ENCODE measurements at regions not wholly inside any gene's neighbourhood (a gene's known extent, or its start where the extent isn't known, plus 50 kb on each side); places are given as distances from the start of the nearest gene placed in this dataset.

DNA sequence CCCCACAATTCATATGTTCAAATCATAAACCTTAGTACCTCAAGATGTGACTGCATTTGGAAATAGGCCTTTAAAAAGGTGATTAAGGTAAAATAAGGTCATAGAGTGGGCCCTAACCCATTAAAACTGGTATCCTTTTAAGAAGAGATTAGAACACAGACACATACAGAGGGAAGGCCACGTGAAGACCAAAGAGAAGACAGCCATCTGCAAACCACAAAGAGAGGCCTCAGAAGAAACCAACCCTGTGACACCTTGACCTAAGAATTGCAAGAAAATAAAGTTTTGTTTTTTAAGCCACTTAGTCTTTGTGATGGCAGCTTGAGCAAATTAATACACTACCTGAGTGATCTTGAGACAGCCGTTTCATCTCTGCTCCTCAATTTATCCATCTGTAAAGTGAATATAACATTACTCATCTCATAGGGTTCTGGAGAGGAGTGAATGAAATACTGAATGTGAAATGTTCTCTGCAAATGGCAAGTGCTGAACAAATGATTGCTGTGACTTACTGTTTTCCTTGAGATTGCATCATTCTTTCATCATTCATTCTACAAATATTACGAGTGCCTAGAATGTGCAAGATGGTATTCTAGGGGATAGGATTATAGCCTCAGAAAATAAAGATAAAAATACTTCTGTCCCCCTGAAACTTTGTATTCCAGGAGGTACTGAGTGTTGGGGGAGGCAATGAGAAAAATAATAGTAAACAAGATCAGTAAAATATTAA, 222.0 kb upstream of the CDH13 start:
- DNase-seq, result no peak

DNA sequence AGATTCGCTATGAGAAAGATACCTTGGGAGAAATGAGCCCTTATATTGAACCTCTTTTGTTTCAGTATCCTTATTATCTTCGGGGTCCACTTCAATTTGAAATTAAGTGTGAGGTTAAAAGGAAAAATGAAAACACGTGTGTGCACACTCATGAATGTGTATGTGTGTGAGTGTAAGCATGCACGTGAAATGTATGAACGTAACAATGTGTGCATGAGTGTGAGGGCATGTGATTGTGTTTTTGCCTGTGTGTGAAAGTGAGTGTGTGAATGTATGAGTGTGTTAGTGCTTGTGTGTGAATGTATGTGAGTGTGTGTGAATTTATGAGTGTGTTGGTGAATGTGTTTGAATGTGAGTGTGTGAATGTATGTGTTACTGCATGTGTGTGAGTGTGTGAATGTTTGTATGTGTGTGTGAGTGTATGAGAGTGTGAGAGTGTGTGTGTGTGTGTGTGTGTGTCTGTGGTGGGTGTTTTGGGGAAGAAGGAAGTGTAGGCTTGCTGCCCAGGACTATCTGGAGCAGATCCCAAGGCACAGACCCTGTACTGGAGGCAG, 224.0 kb upstream of the CDH13 start:
- DNase-seq, result no peak

DNA sequence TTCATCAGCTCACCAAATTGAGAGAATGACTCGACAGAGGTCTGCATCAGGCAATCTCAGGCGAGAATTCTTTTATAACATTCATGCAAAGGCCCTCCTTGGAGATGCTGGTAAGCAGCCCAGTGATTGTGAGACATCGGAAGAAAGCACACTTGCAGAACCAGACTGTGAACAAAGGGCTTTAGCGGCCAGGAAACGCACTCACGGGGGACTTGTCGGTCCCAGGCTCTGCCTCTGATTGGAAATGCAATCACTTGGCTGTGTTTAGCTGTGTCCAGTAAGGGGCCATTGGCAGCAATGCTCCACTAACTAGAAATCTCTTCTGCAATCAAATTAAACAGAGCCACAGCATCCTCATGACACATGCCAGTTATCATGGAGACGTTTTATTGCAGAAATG, 226.7 kb upstream of the CDH13 start:
- DNase-seq, result no peak

DNA sequence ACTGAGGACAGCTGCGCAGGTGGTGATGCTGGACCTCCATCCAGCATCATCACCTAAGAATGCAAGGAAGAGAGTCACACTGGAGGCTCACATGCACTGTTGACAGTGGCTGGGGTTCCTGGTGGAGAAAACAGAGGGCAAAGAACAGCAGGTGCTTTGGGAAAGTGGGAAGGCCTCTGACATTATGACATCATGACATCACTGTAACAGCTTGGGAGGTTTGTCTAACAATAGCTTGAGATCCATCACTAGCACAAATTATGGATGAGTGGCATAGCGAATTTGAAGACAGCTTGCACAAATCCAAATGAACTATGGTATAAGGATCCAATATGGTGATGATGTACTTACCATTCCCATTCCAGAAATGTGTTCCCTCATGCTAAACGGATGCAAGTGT, 226.5 kb upstream of the MPHOSPH6 start:
- no peak for DNase-seq

DNA sequence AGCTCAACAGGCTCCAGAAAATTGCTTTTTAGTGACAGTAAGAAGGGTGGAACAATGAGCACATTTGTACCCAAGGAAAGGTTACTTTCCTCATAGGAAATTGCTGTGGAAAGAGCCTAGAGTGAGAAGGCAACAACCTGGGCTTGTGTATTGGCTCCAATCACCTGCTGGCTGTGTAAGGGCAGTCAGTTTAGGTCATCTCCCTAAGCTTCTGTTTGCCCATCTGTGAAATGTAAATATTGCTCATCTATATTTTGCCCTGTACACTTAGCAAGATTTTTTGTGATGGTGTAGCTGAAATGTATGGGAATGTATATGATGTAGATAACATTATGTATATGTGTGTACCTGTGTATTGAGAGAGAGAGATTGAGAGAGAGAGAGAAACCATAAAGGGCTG, 225.2 kb upstream of the MPHOSPH6 start:
- DNase-seq, result no peak

- DNase-seq, result no peak
Measured at GRCh38 chr16:82391690-82392089, 221.7 kb upstream of the MPHOSPH6 start.

DNA sequence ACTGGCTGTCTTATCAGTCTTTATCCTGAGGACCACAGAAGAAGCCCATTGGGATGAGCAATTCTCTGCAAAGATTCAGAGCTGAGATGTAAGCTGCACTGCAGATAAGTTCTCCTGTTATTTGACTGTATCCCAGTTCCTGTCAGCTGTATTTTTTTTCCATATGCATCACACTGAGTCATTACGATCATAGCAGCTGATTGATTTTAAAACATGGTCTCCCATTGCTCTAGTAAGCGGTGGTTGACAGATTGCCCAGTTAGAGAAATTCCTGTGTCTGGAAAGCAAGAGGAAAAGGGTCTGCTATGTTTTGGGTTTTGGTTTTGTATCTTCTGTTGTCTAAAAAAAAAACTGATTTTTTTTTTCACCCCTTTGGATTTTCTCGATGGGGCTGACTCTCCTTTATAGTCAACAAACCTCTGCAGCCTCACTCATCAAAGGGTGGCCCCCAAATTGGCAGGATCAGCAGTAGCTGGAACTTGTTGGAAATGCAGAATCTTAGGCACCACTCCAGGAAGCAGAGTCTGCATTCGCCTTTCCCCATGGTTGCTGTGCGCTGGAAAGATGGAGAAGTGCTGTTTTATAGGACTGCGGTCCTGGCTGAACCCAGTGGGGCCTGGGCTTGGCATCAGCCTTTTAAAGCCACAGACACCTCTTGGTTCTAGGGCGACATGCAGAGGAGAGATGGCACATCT, 220.1 kb upstream of the MPHOSPH6 start:
- no peak for DNase-seq

DNA sequence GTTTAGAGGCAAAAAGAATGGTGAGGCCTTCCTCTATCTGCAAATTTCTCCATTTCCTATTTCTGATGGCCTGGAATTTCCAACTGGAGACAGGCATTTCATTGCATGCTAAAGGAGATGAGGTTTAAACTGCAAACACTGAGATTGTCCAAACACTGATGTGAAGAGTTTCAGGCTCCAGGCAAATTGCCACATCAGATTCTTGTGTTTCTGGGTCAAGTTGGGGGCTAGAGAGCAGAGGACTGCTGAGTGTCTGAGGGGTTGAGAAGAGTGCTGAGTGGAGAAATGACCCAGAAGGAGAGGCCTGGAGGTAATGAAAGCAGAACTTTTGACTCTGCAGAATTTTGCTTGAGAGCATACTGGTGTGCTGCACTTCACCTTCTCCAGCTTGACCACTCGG, 216.7 kb upstream of the MPHOSPH6 start:
- DNase-seq, result no peak

- no peak for DNase-seq
Measured at GRCh38 chr16:82384949-82385348, 214.9 kb upstream of the MPHOSPH6 start.

DNA sequence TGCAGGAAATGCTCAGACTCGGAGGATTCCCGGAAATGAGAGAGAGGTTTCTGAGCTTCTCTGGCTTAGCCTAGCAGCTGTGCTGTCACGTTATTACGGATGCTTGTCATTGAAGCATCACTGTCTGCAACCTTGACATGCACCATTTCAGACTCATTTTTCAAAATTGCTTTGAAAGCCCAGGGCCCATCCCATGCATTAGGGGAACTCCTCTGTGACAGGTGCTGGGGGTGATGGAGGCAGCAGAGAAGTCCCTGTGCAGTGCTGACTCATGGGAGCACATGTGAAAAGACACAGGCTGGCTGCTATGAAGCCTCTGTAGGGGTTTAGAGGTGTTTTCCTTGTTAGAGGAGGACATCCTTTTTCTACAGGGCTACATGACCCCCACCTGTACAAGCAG, 214.0 kb upstream of the MPHOSPH6 start:
- no peak for DNase-seq

GRCh38 chr16:82382521-82382920, 212.5 kb upstream of the MPHOSPH6 start:
- no peak for DNase-seq

- DNase-seq, result no peak
Measured at GRCh38 chr16:82379551-82379950, 209.5 kb upstream of the MPHOSPH6 start.

- no peak for DNase-seq
Measured at GRCh38 chr16:82373976-82374375, 204.0 kb upstream of the MPHOSPH6 start.

- DNase-seq, result no peak
Measured at GRCh38 chr16:82370282-82370681, 200.3 kb upstream of the MPHOSPH6 start.

- no peak for DNase-seq
Measured at GRCh38 chr16:82368041-82368440, 198.0 kb upstream of the MPHOSPH6 start.

- DNase-seq, result no peak
Measured at GRCh38 chr16:82366462-82366861, 196.4 kb upstream of the MPHOSPH6 start.

DNA sequence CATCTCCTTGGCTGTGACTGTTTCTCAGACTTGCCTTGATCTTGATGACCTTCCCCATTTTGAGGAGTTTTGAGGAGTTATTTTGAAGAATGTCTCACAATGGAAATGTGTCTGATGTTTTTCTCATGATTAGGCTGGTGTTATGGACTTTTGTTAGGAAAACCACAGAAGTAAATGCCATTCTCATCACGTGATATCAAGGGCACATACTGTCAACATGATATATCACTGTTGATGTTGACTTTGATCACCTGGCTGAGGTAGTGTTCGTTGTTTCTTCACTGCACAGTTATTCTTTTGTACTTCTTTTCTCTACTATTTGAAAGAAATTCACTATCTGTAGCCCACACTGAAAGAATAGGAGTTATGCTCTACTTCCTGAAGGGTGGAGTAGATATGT, 194.7 kb upstream of the MPHOSPH6 start:
- DNase-seq, result no peak

DNA sequence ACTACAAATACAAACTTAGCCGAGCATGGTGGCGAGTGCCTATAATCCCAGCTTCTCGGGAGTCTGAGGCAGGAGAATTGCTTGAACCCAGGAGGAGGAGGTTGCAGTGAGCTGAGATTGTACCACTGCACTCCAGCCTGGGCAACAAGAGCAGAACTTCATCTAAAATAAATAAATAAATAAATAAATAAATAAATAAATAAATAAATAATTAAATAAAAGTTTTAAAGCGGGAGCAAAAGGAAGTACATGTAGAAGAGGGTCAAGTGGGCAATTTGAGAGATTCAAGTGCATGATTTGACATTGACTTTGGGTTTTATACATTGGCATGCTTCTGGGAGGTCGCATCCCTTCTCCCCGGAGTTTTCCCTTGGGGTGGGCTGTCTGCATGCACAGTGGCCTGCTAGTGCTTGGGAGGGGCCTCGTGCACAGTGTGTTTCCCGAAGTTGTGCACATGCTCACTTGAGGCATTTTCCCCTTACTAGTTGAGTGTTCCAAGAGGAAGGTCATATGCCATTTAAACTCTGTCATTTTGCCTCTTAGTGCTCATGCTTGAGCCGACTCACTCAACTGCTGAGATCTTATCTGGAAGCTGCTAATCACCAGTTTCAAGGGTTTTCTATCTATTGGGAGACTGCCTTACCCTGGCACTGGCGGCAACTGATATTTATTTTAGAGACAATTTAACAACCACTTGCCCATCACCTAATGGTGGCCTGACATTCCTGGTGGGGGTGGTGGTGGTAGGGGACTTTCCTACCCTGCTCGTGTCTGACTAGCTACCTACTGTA, 193.2 kb upstream of the MPHOSPH6 start:
- DNase-seq, result no peak

GRCh38 chr16:82361885-82362284, 191.9 kb upstream of the MPHOSPH6 start:
- DNase-seq, result no peak

DNA sequence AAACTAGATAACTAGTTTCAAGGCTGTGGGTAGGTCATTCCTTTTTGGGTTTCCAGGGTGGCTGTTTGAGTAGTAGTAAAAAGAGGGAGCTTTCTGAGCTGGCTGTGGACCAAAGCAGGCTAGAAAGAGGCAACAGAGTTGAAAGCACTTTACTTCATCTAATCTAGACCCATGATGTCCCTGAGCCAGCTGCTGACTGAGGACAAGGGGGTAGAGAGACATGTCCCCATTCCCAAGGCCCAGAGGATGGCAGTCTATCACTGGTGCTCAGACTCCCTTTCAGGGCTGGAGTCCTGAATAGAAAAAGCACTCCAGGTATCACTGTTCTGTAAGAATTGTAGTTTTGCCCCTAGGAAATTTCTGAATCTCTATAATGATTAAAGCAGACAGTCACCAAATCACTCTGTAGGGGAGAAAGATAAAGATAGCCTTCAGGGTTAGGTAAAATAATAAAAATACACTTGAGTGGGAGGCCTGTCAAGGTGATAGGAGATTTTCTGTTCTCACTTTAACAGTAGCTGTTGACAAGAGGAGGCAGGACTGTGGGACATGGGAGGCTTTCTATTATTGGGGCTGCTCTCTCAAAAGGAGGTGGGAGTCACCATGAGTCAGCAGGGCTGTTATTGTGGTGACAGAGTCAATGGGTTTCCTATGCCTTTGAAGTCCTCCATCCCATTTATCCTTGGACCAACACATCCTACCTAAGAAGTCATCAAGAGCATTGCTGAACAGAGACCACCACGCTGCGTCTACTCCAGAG, 190.2 kb upstream of the MPHOSPH6 start:
- no peak for DNase-seq

DNA sequence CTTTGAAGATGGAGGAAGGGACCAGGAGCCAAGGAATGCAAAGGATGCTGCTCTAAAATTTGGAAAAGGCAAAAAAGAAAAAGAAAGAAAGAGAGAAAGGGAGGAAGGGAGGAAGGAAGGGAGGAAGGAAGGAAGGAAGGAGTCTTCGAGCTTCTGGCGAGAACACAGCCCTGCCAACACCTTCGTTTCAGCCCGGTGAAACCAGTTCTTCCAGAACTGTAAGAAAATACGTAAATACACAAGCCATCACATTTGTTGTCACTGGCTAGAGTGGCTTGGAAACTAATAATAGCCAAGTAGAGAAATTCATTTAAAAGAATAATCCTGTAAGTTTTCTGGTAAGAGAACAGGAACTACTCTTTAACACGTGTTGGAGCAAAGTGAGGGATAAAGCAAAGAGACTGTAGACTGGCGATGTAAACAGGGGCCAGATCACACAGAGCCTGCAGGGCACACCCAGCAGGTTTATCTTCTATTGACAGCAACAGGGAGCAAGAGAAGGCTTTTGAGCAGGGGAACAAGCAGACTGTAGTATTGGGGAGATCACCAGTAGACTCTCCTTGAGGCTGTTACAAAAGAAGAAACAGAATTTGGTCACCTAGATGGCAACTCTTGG, 188.7 kb upstream of the MPHOSPH6 start:
- DNase-seq, result no peak

DNA sequence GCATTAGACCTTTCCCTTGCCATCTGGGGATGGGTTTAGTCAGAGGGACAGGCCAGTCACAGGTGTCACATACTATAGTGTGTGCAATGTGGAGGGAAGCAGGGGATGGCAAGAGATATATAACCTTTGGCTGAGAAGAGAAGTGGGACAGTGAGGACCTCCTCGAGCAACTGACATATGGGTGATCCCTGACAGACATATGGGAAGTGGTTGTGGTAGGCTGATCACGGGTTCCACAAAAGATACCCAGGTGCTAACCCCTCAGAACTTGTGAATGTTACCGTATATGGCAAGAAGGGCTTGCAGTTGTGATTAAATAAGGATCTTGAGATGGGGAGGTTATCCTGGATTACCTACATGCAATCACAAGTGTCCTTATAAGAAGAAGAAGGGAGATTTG, 188.1 kb upstream of the MPHOSPH6 start:
- DNase-seq, result no peak

Measured in activated T-cell treated with anti-CD3 and anti-CD28 coated beads, Interleukin-2, amount 50 U/mL, for 48 hours (primary cell).